DND-41 (cell line): ENCODE measurements at regions not wholly inside any gene's neighbourhood (a gene's known extent, or its start where the extent isn't known, plus 50 kb on each side); places are given as distances from the start of the nearest gene placed in this dataset.

Experiments used
- ATAC-seq: fragments of 200-7000 bp; cut with Tn5 transposase; 3 replicates; pipeline ENCODE4 v1.9.1; 2021; ENCODE audit warnings: low read depth; ENCODE audit not compliant: insufficient read depth
- DNase-seq: peaks from one replicate; pipeline ENCODE4 v3.0.0-alpha.2; 2020
- H2AFZ ChIP-seq: 2 replicates; pipeline ENCODE4 v1.6.0; 2012; ENCODE audit warnings: low read depth, low read length
- H3K27ac ChIP-seq: 2 replicates; pipeline ENCODE4 v1.5.1; 2012; ENCODE audit warnings: low read length, inconsistent platforms
- H3K27me3 ChIP-seq: fragments of 200-600 bp; sonication (generic); 2 replicates; pipeline ENCODE4 v1.6.0; 2012; ENCODE audit warnings: low read length, mild to moderate bottlenecking, inconsistent platforms; ENCODE audit not compliant: insufficient read depth, poor library complexity
- H3K36me3 ChIP-seq: 2 replicates; pipeline ENCODE4 v1.5.1; 2012; ENCODE audit warnings: low read length, inconsistent platforms; ENCODE audit not compliant: insufficient read depth
- H3K4me1 ChIP-seq: 2 replicates; pipeline ENCODE4 v1.5.1; 2012; ENCODE audit warnings: mild to moderate bottlenecking, low read length; ENCODE audit not compliant: insufficient read depth
- H3K4me2 ChIP-seq: 2 replicates; pipeline ENCODE4 v1.6.0; 2012; ENCODE audit warnings: mild to moderate bottlenecking, moderate library complexity, low read length, inconsistent platforms; ENCODE audit not compliant: insufficient read depth
- H3K4me3 ChIP-seq, 2 experiments: fragments of 200-600 bp in 1 of 2; shearing (Covaris generic) in 1 of 2; 2 replicates each; pipeline ENCODE4 v1.5.1; 2012 to 2016; ENCODE audit warnings: inconsistent platforms in 2 of 2, low read length in 2 of 2, mild to moderate bottlenecking in 2 of 2, low read depth in 1 of 2, moderate library complexity in 1 of 2
- H3K79me2 ChIP-seq: 2 replicates; pipeline ENCODE4 v1.6.0; 2012; ENCODE audit warnings: low read length, inconsistent platforms; ENCODE audit not compliant: insufficient read depth
- H3K9ac ChIP-seq: 2 replicates; pipeline ENCODE4 v1.6.0; 2012; ENCODE audit warnings: low read depth, mild to moderate bottlenecking, inconsistent platforms, low read length, moderate library complexity
- H3K9me3 ChIP-seq: 2 replicates; pipeline ENCODE4 v1.5.1; 2012; ENCODE audit warnings: low read length, moderate library complexity, mild to moderate bottlenecking, inconsistent platforms; ENCODE audit not compliant: insufficient read depth, severe bottlenecking
- H4K20me1 ChIP-seq: 2 replicates; pipeline ENCODE4 v1.6.0; 2012; ENCODE audit warnings: low read length; ENCODE audit not compliant: insufficient read depth
- CTCF ChIP-seq: IDR thresholded peaks from 2 replicates; pipeline ENCODE4 v1.5.1; 2012; ENCODE audit warnings: borderline replicate concordance, low read length, moderate library complexity, mild to moderate bottlenecking; ENCODE audit not compliant: poor library complexity, severe bottlenecking; ENCODE audit errors: extremely low read depth
- EZH2 ChIP-seq: IDR thresholded peaks from 3 replicates; pipeline ENCODE4 v1.6.1; 2012; ENCODE audit warnings: borderline replicate concordance, low read depth, mild to moderate bottlenecking, moderate library complexity, low read length, inconsistent platforms; ENCODE audit not compliant: severe bottlenecking

GRCh38 chr1:198391393-198392020, 149.0 kb downstream of the ATP6V1G3 start:
- Histone ChIP-seq H3K4me1 (0 out of 2 replicates have a peak, but pooled peaks cover 3% of the 10 kb centered on the region), H3K9me3 (no peaks in the 10 kb centered on the region), H3K36me3 (no peaks in the 10 kb centered on the region), H4K20me1 (no peaks in the 10 kb centered on the region), H3K27ac (no peak overlapping the region), H3K27me3 (no peaks in the 10 kb centered on the region), H2AFZ (no peak overlapping the region), H3K4me3 (no peak overlapping the region), H3K9ac (no peak overlapping the region), H3K4me2 (no peak overlapping the region), H3K79me2 (no peaks in the 10 kb centered on the region)
- TF ChIP-seq CTCF (no peak), EZH2 (no peak)
- no peak for DNase-seq
- ATAC-seq = no peak

GRCh38 chr1:198387587-198387986, 152.9 kb downstream of the ATP6V1G3 start:
- Histone ChIP-seq H3K9me3 (no peaks in the 10 kb centered on the region), H4K20me1 (no peaks in the 10 kb centered on the region), H3K36me3 (no peaks in the 10 kb centered on the region), H3K27me3 (no peaks in the 10 kb centered on the region), H3K4me1 (no peaks in the 10 kb centered on the region), H3K27ac (no peak overlapping the region), H3K79me2 (no peaks in the 10 kb centered on the region), H3K4me3 (no peak overlapping the region), H3K4me2 (no peak overlapping the region), H3K9ac (no peak overlapping the region), H2AFZ (no peak overlapping the region)
- no peak for TF ChIP-seq EZH2
- no peak for TF ChIP-seq CTCF
- DNase-seq = no peak
- no peak for ATAC-seq

DNA sequence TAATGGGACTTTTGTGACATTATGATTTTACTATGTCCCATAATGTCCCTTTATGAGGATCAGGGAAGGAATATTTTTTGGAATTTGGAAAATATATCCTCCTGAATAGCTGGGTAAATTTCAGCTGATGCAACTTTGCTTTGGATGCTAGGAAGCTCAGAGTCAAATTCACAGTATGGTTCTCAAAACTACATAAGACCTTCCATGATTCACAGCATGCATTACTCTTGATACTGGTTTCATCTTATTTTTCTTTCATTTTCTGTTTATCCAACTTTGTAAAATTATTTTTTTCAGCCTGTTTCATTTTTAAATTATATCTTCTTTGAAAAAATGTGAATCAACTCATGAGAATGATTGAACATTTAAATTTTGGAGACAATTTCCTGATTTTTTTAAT, 160.2 kb downstream of the ATP6V1G3 start:
- Histone ChIP-seq H3K27ac (no peak overlapping the region), H3K36me3 (no peaks in the 10 kb centered on the region), H3K4me2 (peak overlapping the region; percentile 20; the same call in 1 of the 2 replicates), H3K9me3 (peaks cover 5% of the 10 kb centered on the region), H3K27me3 (no peaks in the 10 kb centered on the region), H3K4me3 (no peak overlapping the region), H2AFZ (no peak overlapping the region), H3K4me1 (peaks cover 17% of the 10 kb centered on the region), H3K79me2 (no peaks in the 10 kb centered on the region), H3K9ac (no peak overlapping the region), H4K20me1 (no peaks in the 10 kb centered on the region)
- ATAC-seq (no peak), DNase-seq (no peak)
- no peak for TF ChIP-seq CTCF
- no peak for TF ChIP-seq EZH2

- DNase-seq = no peak
- H3K27me3 ChIP-seq = no peaks in the 10 kb centered on the region
- no peaks in the 10 kb centered on the region for H3K79me2 ChIP-seq
- H3K4me1 ChIP-seq = peaks cover 17% of the 10 kb centered on the region
- TF ChIP-seq CTCF (no peak), EZH2 (no peak)
- H3K27ac ChIP-seq = no peak overlapping the region
- no peak overlapping the region for H3K4me3 ChIP-seq
- H3K9me3 ChIP-seq = peaks cover 5% of the 10 kb centered on the region
- no peaks in the 10 kb centered on the region for H3K36me3 ChIP-seq
- ATAC-seq = no peak
- no peak overlapping the region for H3K9ac ChIP-seq
- no peak overlapping the region for H3K4me2 ChIP-seq
- no peak overlapping the region for H2AFZ ChIP-seq
- no peaks in the 10 kb centered on the region for H4K20me1 ChIP-seq
Observed at GRCh38 chr1:198377702-198378101, 162.8 kb downstream of the ATP6V1G3 start.
